Calu3 (cell line): ENCODE measurements at regions not wholly inside any gene's neighbourhood (a gene's known extent, or its start where the extent isn't known, plus 50 kb on each side); places are given as distances from the start of the nearest gene placed in this dataset.
A peak's percentile ranks its signal among the peaks of the same experiment; 100 is the strongest.

Experiments
- BruUV-seq: library from RNA; stranded (reverse); fragments of 400-500 nt; replicated peaks from 2 replicates; lab custom pipeline; 2021; lab: Mats Ljungman, UMichigan
- CTCF ChIA-PET: fragments of 300-600 bp; sonication (Branson Sonifier 250); formaldehyde crosslinking; loops from one replicate; lab custom pipeline; 2022; ENCODE audit warnings: antibody characterized with exemption; lab: Charles Lee
- DNase-seq: peaks from one replicate; pipeline ENCODE4 v3.0.0; 2022
- H3K27ac Mint-ChIP-seq: one replicate; pipeline ENCODE4 v1.8.0; 2022; ENCODE audit warnings: mixed read lengths; ENCODE audit not compliant: unreplicated experiment
- H3K27me3 Mint-ChIP-seq: one replicate; pipeline ENCODE4 v1.8.0; 2022; ENCODE audit warnings: mixed read lengths; ENCODE audit not compliant: unreplicated experiment
- H3K36me3 Mint-ChIP-seq: one replicate; pipeline ENCODE4 v1.8.0; 2022; ENCODE audit warnings: mild to moderate bottlenecking, moderate library complexity, mixed read lengths; ENCODE audit not compliant: insufficient read depth, unreplicated experiment
- H3K4me1 Mint-ChIP-seq: one replicate; pipeline ENCODE4 v1.8.0; 2022; ENCODE audit warnings: mild to moderate bottlenecking, low read depth, mixed read lengths; ENCODE audit not compliant: unreplicated experiment
- H3K4me3 Mint-ChIP-seq: one replicate; pipeline ENCODE4 v1.8.0; 2022; ENCODE audit warnings: mild to moderate bottlenecking, low read depth, moderate library complexity, mixed read lengths; ENCODE audit not compliant: unreplicated experiment
- H3K9me3 Mint-ChIP-seq: one replicate; pipeline ENCODE4 v1.8.0; 2022; ENCODE audit warnings: low read depth, mixed read lengths; ENCODE audit not compliant: unreplicated experiment
- intact Hi-C: fragments of 100-400 bp; cut with micrococcal nuclease; formaldehyde crosslinking; loops from one replicate; pipeline ENCODE4 v1.10.0; 2022; ENCODE audit not compliant: unreplicated experiment
- TF ChIP-seq, protein P1 (sequence below): fragments of 200-600 bp; IDR thresholded peaks from one replicate; pipeline ENCODE4 v1.8.0; 2022; ENCODE audit warnings: antibody characterized with exemption; ENCODE audit not compliant: unreplicated experiment

DNA sequence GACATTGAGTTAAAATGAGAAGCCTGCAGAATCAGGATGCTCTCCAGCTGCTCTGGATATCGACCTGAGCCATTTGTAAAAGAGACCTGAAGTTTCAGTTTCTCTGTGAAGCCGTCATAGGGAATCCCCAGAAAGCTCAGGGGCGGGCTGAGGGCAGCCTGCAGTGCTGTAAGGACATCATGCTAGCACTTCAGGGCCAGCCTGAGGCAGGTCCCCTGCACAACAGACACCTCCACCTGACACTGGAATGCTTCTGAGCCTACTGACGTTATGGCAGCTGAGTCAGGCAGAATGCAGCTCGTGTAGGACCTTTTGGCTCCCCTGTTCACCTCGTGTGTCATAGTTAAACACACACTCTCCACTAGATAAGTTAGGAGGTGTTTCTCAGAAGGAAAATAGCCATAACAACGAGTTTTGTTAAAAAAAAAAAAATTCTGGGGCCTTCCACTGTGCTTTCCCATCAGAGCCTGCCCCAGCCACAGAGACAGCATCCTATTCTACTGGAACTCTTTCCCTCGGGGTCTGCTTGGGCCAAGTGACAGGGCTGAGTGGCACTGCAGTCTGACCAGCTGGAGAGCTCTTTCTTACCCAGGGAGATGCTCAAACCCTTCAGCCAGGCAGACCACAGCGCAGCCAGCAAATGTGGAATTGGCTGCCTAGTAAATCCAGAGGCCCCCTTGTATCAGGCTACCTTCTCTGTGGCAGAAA is 354.9 kb downstream of the DIRAS2 start:
- Mint-ChIP-seq H3K9me3 (no peaks in the 10 kb centered on the region), H3K4me3 (no peak overlapping the region), H3K36me3 (no peaks in the 10 kb centered on the region), H3K27ac (no peak overlapping the region), H3K27me3 (no peaks in the 10 kb centered on the region), H3K4me1 (no peaks in the 10 kb centered on the region)
- TF ChIP-seq, protein P1, sequence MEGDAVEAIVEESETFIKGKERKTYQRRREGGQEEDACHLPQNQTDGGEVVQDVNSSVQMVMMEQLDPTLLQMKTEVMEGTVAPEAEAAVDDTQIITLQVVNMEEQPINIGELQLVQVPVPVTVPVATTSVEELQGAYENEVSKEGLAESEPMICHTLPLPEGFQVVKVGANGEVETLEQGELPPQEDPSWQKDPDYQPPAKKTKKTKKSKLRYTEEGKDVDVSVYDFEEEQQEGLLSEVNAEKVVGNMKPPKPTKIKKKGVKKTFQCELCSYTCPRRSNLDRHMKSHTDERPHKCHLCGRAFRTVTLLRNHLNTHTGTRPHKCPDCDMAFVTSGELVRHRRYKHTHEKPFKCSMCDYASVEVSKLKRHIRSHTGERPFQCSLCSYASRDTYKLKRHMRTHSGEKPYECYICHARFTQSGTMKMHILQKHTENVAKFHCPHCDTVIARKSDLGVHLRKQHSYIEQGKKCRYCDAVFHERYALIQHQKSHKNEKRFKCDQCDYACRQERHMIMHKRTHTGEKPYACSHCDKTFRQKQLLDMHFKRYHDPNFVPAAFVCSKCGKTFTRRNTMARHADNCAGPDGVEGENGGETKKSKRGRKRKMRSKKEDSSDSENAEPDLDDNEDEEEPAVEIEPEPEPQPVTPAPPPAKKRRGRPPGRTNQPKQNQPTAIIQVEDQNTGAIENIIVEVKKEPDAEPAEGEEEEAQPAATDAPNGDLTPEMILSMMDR, result no peak
- intact Hi-C loops, result no loop called here
- CTCF ChIA-PET, result interaction anchor here (1.0 kb wide), 1 partner anchor 41 kb away, joined by 3 read pairs; no protein-coding TSS in a partner anchor
- peak; percentile 16 for DNase-seq
- BruUV-seq, result no TSS peak

DNA sequence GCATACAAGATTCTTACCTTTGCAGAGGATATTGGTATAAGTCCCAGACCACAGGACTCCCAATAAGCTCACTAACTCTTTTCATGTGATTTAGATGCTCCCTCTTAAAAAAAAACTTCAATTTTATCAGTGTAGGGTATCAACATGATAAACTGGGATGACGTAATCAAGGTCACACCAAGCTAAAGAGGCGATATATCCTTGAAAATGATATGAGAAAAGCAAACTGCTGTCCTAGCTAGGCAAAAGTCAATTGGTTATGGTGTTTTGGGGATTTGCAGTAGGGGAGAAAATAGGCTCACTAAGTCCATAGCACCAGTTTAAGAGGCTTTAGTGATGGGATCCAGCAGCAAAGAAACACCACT is 354.4 kb downstream of the DIRAS2 start:
- Mint-ChIP-seq H3K4me3 (no peak overlapping the region), H3K4me1 (no peaks in the 10 kb centered on the region), H3K9me3 (no peaks in the 10 kb centered on the region), H3K27ac (no peak overlapping the region), H3K36me3 (no peaks in the 10 kb centered on the region), H3K27me3 (no peaks in the 10 kb centered on the region)
- no peak for DNase-seq
- no TSS peak for BruUV-seq
- CTCF ChIA-PET, result interaction anchor here (1.0 kb wide), 1 partner anchor 42 kb away, joined by 3 read pairs; no protein-coding TSS in a partner anchor
- TF ChIP-seq, protein P1, result no peak
- intact Hi-C loops, result no loop called here

DNA sequence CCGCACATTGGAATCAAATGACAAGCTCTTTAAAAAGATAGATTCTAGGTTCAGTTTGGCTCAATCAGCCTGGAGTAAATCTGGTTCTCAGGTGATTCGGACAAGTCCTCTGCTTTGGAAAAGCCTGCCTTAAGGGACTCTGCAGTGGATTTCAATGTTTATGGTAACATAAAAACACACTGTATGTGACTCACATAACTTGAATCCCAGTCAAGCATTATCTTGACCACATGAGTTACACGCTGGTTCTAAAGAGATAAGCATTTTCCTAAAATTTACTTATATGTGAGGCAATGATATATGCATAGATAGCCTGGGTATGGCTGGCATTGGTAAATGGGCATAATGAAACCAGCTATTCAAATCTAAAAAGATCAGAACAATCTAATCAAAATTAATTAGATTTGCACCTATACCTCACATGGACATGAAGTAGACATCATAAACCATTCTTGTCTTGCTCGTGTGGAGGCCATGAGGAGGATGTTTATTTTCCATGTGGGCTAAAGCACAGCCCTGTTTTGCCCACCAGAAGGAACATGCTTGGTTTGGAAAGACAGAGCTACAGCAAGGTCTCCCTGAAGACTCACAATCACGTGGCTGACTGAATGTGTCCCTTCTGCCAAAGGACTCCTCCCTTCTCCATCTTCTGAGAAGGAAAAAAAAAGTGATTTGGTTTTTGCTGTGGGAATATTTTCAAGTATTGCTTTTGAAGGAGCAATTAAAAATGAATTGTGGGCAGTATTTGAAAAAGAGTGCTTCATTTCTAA is 351.7 kb downstream of the DIRAS2 start:
- Mint-ChIP-seq H3K27me3 (no peaks in the 10 kb centered on the region), H3K4me1 (no peaks in the 10 kb centered on the region), H3K9me3 (no peaks in the 10 kb centered on the region), H3K4me3 (no peak overlapping the region), H3K36me3 (no peaks in the 10 kb centered on the region), H3K27ac (no peak overlapping the region)
- TF ChIP-seq, protein P1, result no peak
- no TSS peak for BruUV-seq
- intact Hi-C loops, result no loop called here
- CTCF ChIA-PET, result no interaction called here
- no peak for DNase-seq

DNA sequence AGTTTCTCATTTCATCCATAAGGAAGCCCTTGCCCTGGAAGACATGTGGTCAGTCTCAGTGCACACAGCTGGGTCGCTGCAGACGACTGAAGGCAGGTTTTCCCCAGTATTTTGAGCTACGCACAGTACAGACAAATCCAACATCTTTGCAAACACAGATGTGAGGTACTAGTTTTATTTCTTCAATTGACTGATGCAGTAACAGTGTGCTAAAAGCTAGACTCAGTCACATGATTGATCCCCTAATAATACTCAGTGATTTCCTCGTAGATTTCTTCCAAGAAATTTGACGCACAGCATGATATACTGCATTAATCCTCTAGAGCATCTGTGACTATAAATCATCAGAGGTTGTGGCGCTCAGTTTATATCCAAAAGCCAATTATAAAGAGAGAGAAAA is 346.1 kb downstream of the DIRAS2 start:
- H3K9me3 Mint-ChIP-seq, result no peaks in the 10 kb centered on the region
- no peak for DNase-seq
- CTCF ChIA-PET, result no interaction called here
- H3K27ac Mint-ChIP-seq, result no peak overlapping the region
- H3K27me3 Mint-ChIP-seq, result no peaks in the 10 kb centered on the region
- no TSS peak for BruUV-seq
- H3K4me3 Mint-ChIP-seq, result no peak overlapping the region
- no peaks in the 10 kb centered on the region for H3K4me1 Mint-ChIP-seq
- TF ChIP-seq, protein P1, result no peak
- intact Hi-C loops, result no loop called here
- H3K36me3 Mint-ChIP-seq, result peaks cover 5% of the 10 kb centered on the region
